ENCODE measurements at regions not wholly inside any gene's neighbourhood (a gene's known extent, or its start where the extent isn't known, plus 50 kb on each side); places are given as distances from the start of the nearest gene placed in this dataset.

DNA sequence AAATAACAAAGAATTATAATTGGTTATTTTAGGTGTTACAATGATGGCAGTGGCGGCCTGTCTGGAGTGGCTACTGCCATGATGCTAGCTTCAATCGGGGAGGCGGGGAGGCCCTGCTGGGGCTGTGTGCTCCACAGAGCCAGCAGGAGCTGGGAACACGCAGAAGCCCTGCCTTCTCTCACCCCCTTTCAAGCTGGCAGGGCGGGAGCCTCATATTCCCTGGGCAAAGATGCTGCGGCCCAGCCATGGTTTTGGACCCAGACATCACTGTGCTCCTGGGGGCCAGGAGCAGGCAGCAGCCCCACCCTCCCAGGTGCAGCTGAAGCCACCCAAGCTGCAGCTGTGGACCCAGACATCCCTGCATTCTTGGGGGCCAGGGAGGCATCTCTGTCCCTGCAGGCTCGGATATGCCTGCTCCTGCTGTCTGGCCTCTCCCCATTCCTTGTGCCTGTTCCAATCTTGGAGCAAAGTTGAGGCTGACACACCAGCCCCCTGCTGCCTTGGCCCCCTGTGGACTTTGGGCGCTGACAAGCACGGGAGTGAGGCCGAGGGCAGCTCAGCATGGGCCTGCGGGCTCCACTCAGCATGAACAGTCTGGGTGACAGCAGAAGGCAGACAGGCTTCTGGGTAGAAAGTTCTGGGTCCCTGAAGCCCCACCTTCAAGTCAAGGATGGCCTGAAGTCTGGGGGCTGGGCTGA is 263.1 kb upstream of the HTR2A start:
- Histone ChIP-seq H3K9me3 (ENCODE audit: control insufficient read depth in 2 of 2, low read length in 2 of 2) (no peaks in the 10 kb centered on the region), H3K27me3 (ENCODE audit: control insufficient read depth in 1 of 2, insufficient read depth in 2 of 2, low read length in 2 of 2) (no peaks in the 10 kb centered on the region), H3K9ac (ENCODE audit: low read length in 2 of 2) (no peak overlapping the region), H3K4me3 (ENCODE audit: low read length in 2 of 2) (no peak overlapping the region), H3K27ac (ENCODE audit: low read length) (no peak overlapping the region), H3K36me3 (ENCODE audit: control insufficient read depth in 2 of 2, insufficient read depth in 2 of 2, low read length in 2 of 2) (no peaks in the 10 kb centered on the region), H3K4me1 (ENCODE audit: control insufficient read depth, insufficient read depth, low read length) (no peaks in the 10 kb centered on the region)

DNA sequence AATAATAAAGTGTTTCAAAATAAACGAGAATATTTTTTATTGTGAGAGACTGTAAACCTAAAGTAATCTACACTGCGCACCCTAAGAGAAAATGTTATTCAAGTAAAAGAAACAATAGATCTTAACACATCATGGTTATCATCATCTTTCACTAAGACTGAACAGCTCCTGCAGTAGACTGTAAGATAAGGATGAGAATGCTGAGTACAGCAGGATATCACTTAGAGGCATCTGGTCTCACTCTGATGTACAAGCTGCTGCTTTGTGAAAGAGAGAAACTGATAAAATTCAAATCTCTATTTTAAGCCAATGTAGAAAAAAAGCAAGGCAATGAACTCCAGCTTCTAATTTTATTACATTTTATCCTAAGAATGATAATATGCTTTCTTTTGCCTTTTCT is 261.7 kb upstream of the HTR2A start:
- Histone ChIP-seq H3K9ac (ENCODE audit: low read length in 2 of 2) (no peak overlapping the region), H3K4me3 (ENCODE audit: low read length in 2 of 2) (no peak overlapping the region), H3K9me3 (ENCODE audit: control insufficient read depth in 2 of 2, low read length in 2 of 2) (no peaks in the 10 kb centered on the region), H3K27ac (ENCODE audit: low read length) (no peak overlapping the region), H3K36me3 (ENCODE audit: control insufficient read depth in 2 of 2, insufficient read depth in 2 of 2, low read length in 2 of 2) (no peaks in the 10 kb centered on the region), H3K27me3 (ENCODE audit: control insufficient read depth in 1 of 2, insufficient read depth in 2 of 2, low read length in 2 of 2) (no peaks in the 10 kb centered on the region), H3K4me1 (ENCODE audit: control insufficient read depth, insufficient read depth, low read length) (no peaks in the 10 kb centered on the region)

GRCh38 chr13:47148543-47148942 is 251.7 kb upstream of the HTR2A start:
- no peak overlapping the region for H3K9ac ChIP-seq (ENCODE audit: low read length in 2 of 2)
- no peaks in the 10 kb centered on the region for H3K27me3 ChIP-seq (ENCODE audit: control insufficient read depth in 1 of 2, insufficient read depth in 2 of 2, low read length in 2 of 2)
- no peak overlapping the region for H3K27ac ChIP-seq (ENCODE audit: low read length)
- H3K4me3 ChIP-seq (ENCODE audit: low read length in 2 of 2) = no peak overlapping the region
- H3K4me1 ChIP-seq (ENCODE audit: control insufficient read depth, insufficient read depth, low read length) = no peaks in the 10 kb centered on the region
- H3K36me3 ChIP-seq (ENCODE audit: control insufficient read depth in 2 of 2, insufficient read depth in 2 of 2, low read length in 2 of 2) = no peaks in the 10 kb centered on the region
- no peaks in the 10 kb centered on the region for H3K9me3 ChIP-seq (ENCODE audit: control insufficient read depth in 2 of 2, low read length in 2 of 2)

GRCh38 chr13:47147812-47148119 is 250.9 kb upstream of the HTR2A start:
- Histone ChIP-seq H3K27ac (ENCODE audit: low read length) (no peak overlapping the region), H3K4me3 (ENCODE audit: low read length in 2 of 2) (no peak overlapping the region), H3K4me1 (ENCODE audit: control insufficient read depth, insufficient read depth, low read length) (no peaks in the 10 kb centered on the region), H3K36me3 (ENCODE audit: control insufficient read depth in 2 of 2, insufficient read depth in 2 of 2, low read length in 2 of 2) (no peaks in the 10 kb centered on the region), H3K9me3 (ENCODE audit: control insufficient read depth in 2 of 2, low read length in 2 of 2) (no peaks in the 10 kb centered on the region), H3K9ac (ENCODE audit: low read length in 2 of 2) (no peak overlapping the region), H3K27me3 (ENCODE audit: control insufficient read depth in 1 of 2, insufficient read depth in 2 of 2, low read length in 2 of 2) (no peaks in the 10 kb centered on the region)

DNA sequence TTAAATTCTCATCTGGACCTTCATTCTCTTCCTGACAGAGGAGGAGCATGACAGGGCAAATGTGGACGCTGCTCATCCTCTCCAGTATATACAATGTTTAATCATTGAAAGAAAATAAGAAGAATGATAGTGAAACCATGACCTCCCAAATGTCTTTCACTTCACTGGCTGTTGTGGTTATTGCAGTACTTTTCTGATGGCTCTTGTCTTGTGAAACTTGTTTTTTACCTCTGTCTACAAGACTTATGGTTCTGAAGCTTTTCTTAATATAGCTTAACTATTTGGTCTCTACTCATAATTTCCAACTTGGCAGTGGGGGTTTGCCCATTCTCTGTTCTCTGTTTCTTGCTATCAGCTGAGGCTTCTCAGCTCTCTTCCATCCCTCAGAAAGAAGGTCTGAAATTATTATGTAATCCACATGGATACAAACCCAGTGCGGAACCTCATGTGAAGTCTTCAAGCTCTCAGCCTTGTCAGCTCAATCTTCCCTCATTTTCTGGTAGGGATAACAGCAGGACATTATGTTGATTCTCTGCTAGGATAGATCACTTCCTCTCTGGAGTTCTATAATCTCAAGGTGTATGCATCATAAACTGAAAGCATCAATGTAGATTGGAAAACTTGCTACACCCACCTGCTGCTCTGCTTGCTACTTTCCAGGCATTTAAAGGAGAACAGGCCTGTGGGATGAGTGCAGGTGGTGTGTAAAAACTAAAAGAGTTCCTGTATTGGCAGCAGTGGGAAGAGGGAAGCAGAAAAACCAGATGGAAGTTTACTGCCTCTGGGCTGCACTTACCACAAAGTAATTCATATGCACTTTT is 250.3 kb upstream of the HTR2A start:
- Histone ChIP-seq H3K27ac (ENCODE audit: low read length) (no peak overlapping the region), H3K4me3 (ENCODE audit: low read length in 2 of 2) (no peak overlapping the region), H3K9me3 (ENCODE audit: control insufficient read depth in 2 of 2, low read length in 2 of 2) (no peaks in the 10 kb centered on the region), H3K9ac (ENCODE audit: low read length in 2 of 2) (no peak overlapping the region), H3K4me1 (ENCODE audit: control insufficient read depth, insufficient read depth, low read length) (no peaks in the 10 kb centered on the region), H3K36me3 (ENCODE audit: control insufficient read depth in 2 of 2, insufficient read depth in 2 of 2, low read length in 2 of 2) (no peaks in the 10 kb centered on the region), H3K27me3 (ENCODE audit: control insufficient read depth in 1 of 2, insufficient read depth in 2 of 2, low read length in 2 of 2) (no peaks in the 10 kb centered on the region)

DNA sequence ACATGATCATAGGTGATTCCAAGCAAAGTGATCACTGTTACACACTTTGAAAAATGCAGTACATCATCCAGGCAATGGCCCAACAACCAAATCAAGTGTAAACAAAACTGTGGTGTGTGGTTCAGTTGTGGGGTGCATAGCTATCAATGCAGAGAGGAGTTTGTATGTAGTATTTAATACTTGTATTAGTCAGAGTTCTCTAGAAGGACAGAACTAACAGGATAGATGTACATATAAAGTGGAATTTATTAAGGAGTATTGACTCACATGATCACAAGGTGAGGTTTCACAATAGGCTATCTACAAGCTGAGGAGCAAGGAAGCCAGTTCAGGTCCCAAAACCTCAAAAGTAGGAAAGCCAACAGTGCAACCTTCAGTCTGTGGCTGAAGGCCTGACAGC is 249.3 kb upstream of the HTR2A start:
- no peak overlapping the region for H3K27ac ChIP-seq (ENCODE audit: low read length)
- no peaks in the 10 kb centered on the region for H3K4me1 ChIP-seq (ENCODE audit: control insufficient read depth, insufficient read depth, low read length)
- H3K36me3 ChIP-seq (ENCODE audit: control insufficient read depth in 2 of 2, insufficient read depth in 2 of 2, low read length in 2 of 2) = no peaks in the 10 kb centered on the region
- no peak overlapping the region for H3K4me3 ChIP-seq (ENCODE audit: low read length in 2 of 2)
- H3K27me3 ChIP-seq (ENCODE audit: control insufficient read depth in 1 of 2, insufficient read depth in 2 of 2, low read length in 2 of 2) = no peaks in the 10 kb centered on the region
- H3K9me3 ChIP-seq (ENCODE audit: control insufficient read depth in 2 of 2, low read length in 2 of 2) = no peaks in the 10 kb centered on the region
- H3K9ac ChIP-seq (ENCODE audit: low read length in 2 of 2) = no peak overlapping the region

DNA sequence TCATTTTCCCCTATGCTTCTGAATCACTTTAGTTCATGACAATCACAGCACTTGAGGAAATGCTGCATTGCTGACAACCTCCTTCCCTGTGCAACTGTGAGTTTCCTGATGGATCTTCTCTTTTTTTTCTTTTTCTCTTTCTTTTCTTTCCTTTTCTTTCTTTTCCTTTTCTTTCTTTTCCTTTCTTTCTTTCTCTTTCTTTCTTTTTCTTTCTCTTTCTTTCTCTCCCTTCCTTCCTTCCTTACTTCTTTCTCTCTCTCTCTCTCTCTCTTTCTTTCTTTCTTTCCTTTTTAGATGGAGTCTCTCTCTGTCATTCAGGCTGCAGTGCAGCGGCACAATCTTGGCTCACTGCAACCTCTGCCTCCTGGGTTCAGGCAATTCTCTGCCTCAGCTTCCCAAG is 247.9 kb upstream of the HTR2A start:
- H3K9me3 ChIP-seq (ENCODE audit: control insufficient read depth in 2 of 2, low read length in 2 of 2) = no peaks in the 10 kb centered on the region
- no peaks in the 10 kb centered on the region for H3K27me3 ChIP-seq (ENCODE audit: control insufficient read depth in 1 of 2, insufficient read depth in 2 of 2, low read length in 2 of 2)
- no peak overlapping the region for H3K9ac ChIP-seq (ENCODE audit: low read length in 2 of 2)
- H3K4me3 ChIP-seq (ENCODE audit: low read length in 2 of 2) = no peak overlapping the region
- no peak overlapping the region for H3K27ac ChIP-seq (ENCODE audit: low read length)
- H3K4me1 ChIP-seq (ENCODE audit: control insufficient read depth, insufficient read depth, low read length) = no peaks in the 10 kb centered on the region
- H3K36me3 ChIP-seq (ENCODE audit: control insufficient read depth in 2 of 2, insufficient read depth in 2 of 2, low read length in 2 of 2) = no peaks in the 10 kb centered on the region

GRCh38 chr13:47142105-47142504 is 245.3 kb upstream of the HTR2A start:
- Histone ChIP-seq H3K4me3 (ENCODE audit: low read length in 2 of 2) (no peak overlapping the region), H3K27ac (ENCODE audit: low read length) (no peak overlapping the region), H3K9ac (ENCODE audit: low read length in 2 of 2) (no peak overlapping the region), H3K27me3 (ENCODE audit: control insufficient read depth in 1 of 2, insufficient read depth in 2 of 2, low read length in 2 of 2) (no peaks in the 10 kb centered on the region), H3K36me3 (ENCODE audit: control insufficient read depth in 2 of 2, insufficient read depth in 2 of 2, low read length in 2 of 2) (no peaks in the 10 kb centered on the region), H3K9me3 (ENCODE audit: control insufficient read depth in 2 of 2, low read length in 2 of 2) (no peaks in the 10 kb centered on the region), H3K4me1 (ENCODE audit: control insufficient read depth, insufficient read depth, low read length) (no peaks in the 10 kb centered on the region)

DNA sequence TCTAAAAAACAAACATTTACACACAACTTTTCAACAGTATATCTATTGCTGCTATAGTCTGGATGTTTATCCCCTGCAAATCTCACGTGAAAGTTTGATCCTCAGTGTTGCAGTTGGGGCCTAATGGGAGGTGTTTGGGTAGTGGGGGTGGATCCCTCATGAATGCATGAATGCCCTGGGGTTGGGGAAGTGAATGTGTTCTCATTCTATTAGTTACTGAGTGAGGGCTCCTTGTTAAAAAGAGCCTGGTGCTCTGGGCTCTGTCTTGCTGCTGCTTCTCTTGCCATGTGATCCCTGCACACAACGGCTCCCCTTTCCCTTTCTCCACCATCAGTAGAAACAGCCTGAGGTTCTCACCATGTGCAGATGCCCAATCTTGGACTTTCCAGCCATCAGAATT is 242.7 kb upstream of the HTR2A start:
- Histone ChIP-seq H3K27me3 (ENCODE audit: control insufficient read depth in 1 of 2, insufficient read depth in 2 of 2, low read length in 2 of 2) (no peaks in the 10 kb centered on the region), H3K9me3 (ENCODE audit: control insufficient read depth in 2 of 2, low read length in 2 of 2) (no peaks in the 10 kb centered on the region), H3K4me1 (ENCODE audit: control insufficient read depth, insufficient read depth, low read length) (no peaks in the 10 kb centered on the region), H3K36me3 (ENCODE audit: control insufficient read depth in 2 of 2, insufficient read depth in 2 of 2, low read length in 2 of 2) (no peaks in the 10 kb centered on the region), H3K9ac (ENCODE audit: low read length in 2 of 2) (no peak overlapping the region), H3K4me3 (ENCODE audit: low read length in 2 of 2) (no peak overlapping the region), H3K27ac (ENCODE audit: low read length) (no peak overlapping the region)

- Histone ChIP-seq H3K27me3 (ENCODE audit: control insufficient read depth in 1 of 2, insufficient read depth in 2 of 2, low read length in 2 of 2) (no peaks in the 10 kb centered on the region), H3K36me3 (ENCODE audit: control insufficient read depth in 2 of 2, insufficient read depth in 2 of 2, low read length in 2 of 2) (no peaks in the 10 kb centered on the region), H3K4me3 (ENCODE audit: low read length in 2 of 2) (no peak overlapping the region), H3K9ac (ENCODE audit: low read length in 2 of 2) (no peak overlapping the region), H3K4me1 (ENCODE audit: control insufficient read depth, insufficient read depth, low read length) (no peaks in the 10 kb centered on the region), H3K9me3 (ENCODE audit: control insufficient read depth in 2 of 2, low read length in 2 of 2) (no peaks in the 10 kb centered on the region), H3K27ac (ENCODE audit: low read length) (no peak overlapping the region)
These were observed 239.7 kb upstream of the HTR2A start for GRCh38 chr13:47136504-47136941.

DNA sequence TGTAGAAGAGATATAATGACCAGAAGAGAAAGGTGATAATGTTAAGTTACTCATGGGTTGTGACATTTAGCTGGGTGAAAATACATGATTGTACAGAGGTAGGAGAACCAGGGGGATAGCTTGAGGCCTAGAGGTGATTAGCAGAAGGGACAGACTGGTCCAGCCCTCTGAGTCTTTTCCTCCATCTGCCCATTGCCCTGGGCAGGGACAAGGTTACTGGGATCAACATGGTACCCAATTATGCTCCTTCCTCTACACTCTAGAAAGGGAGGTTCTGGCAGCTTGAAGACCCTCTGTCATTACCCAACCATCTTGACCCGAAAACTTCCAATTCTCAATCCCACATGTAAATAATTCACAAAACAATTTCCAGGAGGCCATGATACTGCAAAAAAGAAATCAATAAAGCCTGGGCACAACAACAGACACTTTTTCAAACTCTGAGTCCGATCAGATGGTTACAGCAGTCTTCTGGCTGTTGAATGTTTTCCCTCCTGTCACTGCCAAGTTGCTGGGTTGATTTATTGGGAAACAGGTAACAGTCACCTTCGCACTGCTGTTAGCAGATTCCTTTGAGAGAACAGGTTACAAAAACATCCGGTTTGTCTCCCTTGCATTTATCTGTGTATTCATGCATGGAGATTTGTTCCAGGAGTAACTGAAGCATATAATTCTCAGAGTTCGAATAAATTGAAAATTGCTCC is 239.1 kb upstream of the HTR2A start:
- Histone ChIP-seq H3K27me3 (ENCODE audit: control insufficient read depth in 1 of 2, insufficient read depth in 2 of 2, low read length in 2 of 2) (no peaks in the 10 kb centered on the region), H3K9me3 (ENCODE audit: control insufficient read depth in 2 of 2, low read length in 2 of 2) (no peaks in the 10 kb centered on the region), H3K36me3 (ENCODE audit: control insufficient read depth in 2 of 2, insufficient read depth in 2 of 2, low read length in 2 of 2) (no peaks in the 10 kb centered on the region), H3K27ac (ENCODE audit: low read length) (no peak overlapping the region), H3K4me1 (ENCODE audit: control insufficient read depth, insufficient read depth, low read length) (no peaks in the 10 kb centered on the region), H3K9ac (ENCODE audit: low read length in 2 of 2) (no peak overlapping the region), H3K4me3 (ENCODE audit: low read length in 2 of 2) (no peak overlapping the region)
